NCI-H82 (cell line): ENCODE measurements at regions not wholly inside any gene's neighbourhood (a gene's known extent, or its start where the extent isn't known, plus 50 kb on each side); places are given as distances from the start of the nearest gene placed in this dataset.
A peak's percentile ranks its signal among the peaks of the same experiment; 100 is the strongest.

Experiments
- DNase-seq: peaks from one replicate; lab custom pipeline; 2025; lab: John Stamatoyannopoulos, UW

DNA sequence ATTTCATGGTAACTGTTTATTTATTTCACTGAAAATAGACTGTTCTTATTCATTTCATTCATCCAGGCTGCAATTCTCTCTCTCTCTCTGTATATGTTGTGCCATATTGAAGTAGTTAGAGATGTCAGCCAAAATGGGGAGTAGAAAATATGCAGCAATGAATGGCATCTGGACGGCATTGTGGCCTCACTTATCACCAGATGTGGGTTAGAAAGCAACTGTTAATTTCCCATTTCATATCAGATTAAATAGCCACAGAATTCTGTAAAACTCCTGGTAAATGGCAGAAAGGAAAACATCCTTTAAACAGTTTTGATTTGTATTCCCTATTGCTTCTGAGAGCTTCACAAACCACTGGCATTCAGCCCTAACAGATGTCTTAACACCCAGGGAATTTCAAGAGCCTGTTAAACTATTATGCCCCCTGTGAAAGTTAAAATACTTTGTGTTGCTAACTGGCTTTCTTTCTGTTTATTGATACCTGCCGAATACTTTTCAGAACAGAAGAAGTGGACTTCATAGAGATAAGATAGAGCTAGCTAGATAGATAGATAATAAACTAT lies 1763.3 kb upstream of the MIR17HG start:
- no peak for DNase-seq

DNA sequence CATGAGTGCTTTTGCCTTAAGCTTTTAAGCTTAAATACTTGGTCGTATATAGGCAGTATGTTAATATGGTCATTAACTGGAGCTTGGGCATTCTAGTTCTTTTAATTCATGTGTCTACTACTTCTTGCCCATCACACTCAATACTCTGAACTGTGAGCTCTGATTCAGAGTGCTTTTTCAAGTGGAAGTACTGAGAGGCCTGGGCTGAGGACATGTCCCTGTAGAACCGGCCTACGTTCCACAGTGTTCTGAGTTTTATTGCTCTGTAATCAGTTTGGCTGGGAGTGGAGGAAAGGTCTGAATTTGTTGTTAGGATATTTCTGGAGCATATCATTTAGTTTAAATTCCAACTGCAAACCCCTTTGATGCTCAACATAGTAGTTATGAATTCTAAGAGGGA lies 1744.8 kb upstream of the MIR17HG start:
- DNase-seq: no peak

DNA sequence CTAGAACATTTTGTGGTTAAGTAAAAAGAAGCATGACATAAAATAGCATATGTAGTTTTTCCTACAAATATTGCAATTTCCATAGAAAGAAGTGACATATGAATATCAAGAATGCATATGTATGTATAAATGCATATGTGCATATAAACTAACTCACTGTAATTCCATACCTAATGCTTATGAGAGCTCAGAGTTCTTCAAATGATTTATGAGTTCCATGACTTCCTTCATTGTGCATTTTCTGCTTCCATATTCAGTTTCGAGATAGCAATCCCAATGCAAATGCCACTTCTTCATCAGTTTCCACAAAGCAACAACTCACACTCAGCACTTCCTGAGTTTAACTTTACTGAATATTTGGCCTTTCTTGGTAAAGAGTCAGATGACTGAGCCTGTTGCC lies 1744.3 kb upstream of the MIR17HG start:
- no peak for DNase-seq

DNA sequence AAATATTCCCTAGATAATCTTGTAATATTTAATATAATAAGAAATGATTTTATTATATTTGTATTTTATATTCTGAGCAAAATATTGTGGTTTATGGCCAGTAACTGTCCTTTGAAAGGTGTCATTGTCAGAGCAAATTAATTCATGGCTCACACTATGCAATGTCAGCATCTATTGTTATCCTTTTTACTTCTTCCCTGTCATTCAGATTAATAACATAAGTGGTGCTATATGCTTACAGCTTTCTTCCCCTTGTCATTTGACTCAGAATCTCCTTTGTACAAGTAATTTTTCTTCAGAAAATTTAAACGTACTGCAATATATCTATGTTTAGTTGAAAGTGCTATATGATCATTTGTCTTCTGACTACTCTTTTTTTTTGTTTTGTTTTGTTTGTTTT lies 1738.2 kb upstream of the MIR17HG start:
- no peak for DNase-seq

DNA sequence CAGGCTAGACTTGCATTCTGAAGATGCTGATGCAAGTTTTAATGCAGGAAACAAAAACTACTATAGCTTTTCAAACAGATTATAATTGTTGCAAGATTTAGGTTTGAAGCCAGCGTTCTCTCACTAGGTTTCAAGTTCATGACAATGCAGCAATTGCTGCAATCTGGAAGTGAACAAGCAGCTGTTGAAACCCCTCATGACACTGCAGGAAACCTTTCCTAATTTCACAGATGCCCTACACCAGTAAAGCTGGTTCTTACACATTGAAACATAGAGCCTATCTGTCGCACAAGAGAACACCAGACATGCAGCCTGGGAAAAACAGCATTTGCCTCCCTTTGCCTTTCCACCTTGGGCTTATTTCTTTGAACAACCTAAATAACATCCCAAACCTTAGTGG lies 1737.2 kb upstream of the MIR17HG start:
- DNase-seq: no peak

DNA sequence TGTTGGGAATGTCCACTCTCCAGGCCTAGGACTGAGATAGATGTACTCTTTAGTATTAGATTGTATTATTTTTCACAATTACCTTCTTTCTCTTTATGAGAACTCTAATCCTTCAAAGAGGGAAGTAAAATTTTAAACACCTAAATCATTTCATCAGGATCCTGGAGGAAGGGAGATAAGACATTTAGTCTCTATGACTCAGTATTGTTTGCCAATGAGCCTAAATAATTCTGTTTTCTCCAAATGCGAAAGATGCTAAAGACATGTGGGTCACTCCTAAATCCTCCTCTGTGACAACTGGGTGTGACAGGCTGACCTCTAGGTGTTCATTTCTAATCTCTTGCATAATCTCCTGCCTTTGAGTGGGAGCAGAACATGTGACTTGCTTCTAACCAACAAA lies 1736.6 kb upstream of the MIR17HG start:
- DNase-seq: peak; percentile 19

DNA sequence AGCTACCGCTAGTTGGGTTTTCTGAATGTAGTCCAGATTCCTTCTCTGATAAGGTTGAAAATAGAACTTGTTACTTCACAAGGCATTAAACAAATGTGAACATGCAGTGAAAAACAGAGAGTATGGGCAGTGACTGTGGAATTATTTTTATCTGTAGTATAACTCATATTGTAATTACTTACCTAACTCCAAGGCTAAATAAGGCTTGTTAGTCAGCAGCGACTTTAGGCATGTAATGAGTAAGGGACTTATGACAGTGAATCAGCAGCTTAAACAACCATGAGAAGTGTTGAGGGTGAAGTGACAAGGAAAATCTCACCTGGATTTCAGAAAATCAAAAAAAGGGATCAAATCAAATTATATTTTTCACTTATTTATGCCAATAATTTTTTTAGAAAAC lies 1719.5 kb upstream of the MIR17HG start:
- DNase-seq: no peak

DNA sequence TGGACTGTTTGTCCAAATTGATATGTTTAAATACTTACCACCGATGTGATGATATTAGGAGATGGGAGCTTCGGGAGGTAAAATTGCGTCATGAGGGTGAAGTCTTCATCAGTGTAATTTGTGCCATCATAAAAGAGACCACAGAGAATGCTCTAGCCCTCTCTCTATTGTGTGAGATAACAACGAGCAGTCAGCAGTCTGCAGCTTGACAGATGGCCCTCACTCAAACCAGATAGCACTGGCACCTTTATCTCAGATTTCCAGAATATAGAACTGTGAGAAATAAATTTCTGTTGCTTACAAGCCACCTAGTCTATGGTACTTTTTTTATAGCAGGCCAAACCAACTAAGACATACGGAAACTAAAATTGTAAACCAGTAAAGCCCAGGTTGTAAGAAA lies 1718.9 kb upstream of the MIR17HG start:
- DNase-seq: peak; percentile 31

DNA sequence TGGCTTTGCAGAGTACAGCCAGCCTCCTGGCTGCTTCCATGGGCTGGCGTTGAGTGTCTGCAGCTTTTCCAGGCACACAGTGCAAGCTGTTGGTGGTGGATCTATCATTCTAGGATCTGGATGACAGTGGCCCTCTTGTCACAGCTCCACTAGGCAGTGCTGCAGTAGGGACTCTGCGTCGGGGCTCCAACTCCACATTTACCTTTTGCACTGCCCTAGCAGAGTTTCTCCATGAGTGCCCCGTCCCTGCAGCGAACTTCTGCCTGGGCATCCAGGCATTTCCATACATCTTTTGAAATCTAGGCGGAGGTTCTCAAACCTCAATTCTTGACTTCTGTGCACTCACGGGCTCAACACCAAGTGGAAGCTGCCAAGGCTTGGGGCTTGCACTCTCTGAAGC lies 1697.3 kb upstream of the MIR17HG start:
- no peak for DNase-seq

DNA sequence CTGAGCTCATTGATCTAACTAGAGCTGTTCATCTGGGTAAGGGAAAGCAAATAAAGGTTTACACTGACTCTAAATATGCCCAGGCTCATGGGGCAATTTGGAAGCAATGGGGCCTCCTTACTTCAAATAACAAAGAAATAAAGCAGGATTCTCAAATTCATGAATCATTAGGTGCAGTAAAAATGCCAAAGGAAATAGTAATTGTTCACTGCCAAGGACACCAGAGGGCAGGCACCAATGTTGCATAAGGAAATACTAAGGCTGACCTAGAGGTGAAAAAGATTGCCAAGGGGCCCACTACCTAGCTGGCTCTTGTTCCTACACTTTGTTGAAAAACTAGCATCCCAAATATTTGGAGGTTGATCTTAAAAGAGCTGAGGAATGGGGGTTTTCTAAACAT lies 1686.7 kb upstream of the MIR17HG start:
- DNase-seq: no peak

DNA sequence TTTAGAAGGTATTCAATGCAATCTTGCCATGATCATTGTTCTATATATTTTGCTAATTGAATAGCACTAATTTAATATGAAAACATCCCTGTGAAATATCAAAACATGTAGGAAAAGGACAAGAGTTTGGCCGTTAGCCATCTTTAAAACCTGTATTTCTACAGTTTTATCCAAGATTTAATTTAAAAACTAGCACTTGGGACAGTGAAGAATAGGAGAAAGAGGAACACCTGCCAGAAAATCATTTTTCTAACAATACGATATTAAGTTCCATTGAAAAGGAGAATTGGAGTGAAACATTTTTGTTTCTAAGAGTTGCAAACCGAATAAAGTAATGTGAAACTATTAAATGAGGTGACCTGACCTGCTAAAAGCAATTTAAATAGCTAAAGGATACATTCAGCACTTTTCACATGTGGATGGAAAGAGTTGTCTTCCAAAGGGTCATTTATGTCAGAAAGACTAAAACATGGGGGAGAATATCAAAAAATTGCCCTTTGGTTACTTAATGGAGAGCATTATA lies 1673.6 kb upstream of the MIR17HG start:
- DNase-seq: no peak

DNA sequence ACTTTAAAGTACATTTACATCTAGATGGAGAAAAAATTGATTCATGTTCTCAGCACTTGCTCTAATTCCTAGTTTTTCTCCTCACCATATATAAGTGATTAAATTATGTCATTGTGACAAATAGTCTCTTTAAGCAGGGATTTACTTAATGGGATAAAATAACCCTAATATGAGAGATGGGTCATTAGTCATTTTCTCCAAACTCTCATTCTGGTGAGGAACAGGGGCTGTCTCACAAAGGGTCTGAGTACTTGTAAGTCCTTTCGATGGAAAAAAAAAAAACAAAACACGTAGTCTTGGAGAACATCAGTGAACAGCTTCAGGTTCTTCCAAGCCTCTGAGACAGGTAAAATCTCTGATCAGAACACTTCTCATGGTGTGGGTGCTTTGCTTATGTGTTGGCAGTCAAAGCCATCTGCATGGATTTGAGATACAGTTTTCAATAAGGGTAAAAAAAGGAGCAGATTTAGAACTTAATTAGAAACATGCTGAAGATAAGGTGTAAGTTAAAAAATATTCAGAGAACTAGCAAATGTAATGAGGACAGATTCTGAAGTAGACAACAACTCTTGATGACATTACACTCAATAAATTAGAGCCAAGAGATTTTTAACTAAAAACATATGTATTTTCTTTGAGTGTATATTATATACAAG lies 1668.9 kb upstream of the MIR17HG start:
- peak; percentile 83 for DNase-seq

DNA sequence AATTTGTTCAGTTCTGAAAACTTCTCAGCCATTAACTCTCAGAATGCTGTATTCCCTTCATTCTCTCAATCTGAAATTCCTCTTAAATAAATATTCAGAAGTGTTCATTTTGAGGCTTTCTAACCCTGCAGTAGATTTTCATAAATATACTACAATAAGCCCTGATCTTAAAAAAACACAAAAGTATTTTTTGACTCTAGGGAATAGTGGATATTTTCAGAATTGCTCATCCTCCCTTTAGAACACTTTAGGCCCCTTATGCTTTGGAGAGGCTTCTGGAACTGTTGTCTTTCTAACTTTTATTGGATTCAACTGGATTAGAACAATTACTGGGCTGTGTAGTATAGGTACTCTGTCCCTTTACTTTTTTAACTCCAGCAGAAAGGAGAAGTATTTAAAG lies 1662.6 kb upstream of the MIR17HG start:
- DNase-seq: no peak

DNA sequence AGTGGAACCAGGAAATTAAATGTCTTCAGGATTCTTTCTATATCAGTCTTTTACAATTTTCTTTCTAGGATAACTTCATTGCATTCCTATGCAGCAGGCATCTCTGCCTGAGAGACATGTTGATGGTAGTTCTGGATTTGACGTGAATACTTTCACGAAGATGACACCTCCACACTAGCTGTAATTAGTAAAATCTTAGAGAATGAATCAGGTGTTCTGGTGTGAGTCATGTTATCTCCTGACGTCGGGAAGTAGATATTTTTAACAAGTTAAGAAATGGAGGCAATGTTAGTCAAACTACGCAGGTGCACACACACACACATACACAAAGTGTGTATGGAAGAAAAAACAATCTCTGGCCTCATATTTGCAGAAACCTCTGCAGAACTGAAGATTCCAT lies 1661.3 kb upstream of the MIR17HG start:
- no peak for DNase-seq

DNA sequence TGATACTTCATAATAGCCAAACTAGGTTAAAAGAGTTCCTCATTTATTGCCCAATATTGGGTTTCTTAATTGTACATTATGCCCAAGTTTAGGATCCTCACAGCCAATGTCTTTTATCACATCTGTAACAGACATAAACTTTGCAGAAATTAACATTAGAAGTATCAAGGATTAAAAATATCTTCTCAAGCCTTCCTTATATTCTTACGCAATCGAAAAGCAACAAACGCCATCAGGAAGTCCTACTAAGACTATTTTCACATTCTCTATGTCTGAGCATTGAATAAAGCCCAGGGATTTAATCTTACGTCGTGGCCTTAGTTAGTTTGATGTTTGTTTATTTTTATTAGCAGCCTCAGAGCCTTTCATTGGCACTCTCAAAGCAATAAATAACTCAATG lies 1660.4 kb upstream of the MIR17HG start:
- peak; percentile 53 for DNase-seq

DNA sequence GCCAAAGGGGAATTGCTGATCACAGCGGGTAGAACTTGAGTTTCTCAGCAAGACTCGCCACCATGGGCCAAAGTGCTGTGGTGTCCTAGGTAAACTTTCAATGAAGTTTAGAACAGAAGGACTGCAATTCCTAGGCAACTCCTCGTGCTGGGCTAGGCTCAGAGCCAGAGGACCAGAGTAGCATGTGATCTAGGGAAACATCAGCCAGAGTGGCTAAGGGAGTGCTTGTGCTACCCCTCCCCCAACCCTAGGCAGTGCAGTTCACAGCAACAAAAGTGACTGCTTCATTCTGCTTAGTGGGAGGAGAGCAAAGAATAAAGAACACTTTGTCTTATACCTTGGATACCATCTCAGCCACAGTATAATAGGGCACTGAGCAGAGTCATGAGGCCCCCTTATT lies 1658.6 kb upstream of the MIR17HG start:
- DNase-seq: no peak

DNA sequence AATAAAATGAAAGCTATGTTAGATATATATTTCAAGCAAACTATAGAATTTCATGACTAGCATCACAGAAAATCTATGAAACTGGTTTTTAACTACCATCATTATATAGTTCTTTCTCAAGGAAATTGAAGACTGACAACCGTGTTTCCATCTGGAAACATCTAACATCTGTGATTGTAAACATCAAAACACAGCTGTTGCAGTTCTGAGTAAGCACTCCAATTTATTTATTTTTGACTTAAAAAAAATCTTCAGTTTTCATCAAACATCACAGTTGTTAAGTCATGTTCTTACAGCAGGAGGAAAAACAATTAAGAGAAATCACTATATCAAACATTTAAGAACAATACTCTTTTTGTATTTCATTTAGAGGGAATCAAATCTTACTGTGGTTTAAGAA lies 1653.0 kb upstream of the MIR17HG start:
- no peak for DNase-seq

DNA sequence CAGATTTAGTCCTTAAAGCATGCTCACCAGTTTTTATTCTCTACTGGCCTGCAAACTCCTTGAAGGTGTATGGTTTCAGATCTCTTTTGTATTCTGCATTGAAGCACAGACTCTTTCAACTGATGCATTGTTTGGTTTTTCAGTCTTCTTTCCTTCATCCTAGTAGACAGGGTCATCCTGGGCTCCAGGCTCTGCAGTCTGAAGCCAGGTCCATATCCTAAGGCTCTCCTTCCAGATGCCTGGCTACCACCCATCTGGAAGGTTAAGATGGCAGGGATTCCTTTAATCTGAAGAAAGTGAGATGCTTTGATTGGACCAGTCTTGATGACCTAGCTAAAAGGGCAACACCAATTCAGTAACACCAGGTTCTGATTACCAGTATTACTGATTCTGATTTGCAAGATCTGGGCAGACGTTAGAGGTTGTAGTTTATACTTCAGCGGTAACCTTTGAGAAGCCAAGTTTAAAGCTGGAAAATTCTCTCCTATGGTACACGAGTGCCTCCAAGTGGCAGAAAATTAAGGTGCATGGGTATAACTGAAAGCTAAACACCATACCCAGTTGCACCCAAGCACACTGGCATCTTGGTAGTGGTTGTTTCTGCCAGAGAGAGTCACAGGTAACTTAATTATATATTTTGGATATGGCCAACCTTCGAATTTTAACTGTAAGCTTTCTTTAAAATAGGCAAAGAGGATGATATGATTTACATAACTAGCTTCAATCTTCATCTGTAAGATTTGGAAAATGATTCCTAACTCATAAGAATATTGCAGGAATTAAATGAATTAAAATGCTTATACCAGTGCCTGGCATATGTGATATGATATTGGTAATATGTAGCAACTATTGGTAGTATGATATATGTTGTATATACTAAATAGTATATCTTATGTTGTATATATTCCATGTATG lies 1651.9 kb upstream of the MIR17HG start:
- peak; percentile 77 for DNase-seq

DNA sequence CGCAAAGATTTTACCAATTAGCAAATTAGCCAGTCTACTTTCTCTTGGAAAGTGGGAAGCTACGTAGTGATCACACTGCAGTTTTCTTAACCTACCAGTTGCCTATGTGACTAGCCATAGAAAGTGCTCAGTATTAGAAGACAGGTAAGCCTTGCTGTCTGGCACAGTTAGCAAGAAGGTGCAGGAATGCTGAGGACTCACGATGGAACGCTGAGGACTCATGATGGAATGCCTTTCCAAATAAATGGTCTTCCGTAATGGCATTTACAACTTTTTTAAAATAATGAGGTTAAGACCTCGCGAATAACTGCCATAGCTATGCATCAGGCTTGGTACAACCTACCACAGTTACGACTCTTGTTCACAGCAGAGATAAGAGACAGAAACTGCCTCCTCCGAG lies 1645.6 kb upstream of the MIR17HG start:
- no peak for DNase-seq

DNA sequence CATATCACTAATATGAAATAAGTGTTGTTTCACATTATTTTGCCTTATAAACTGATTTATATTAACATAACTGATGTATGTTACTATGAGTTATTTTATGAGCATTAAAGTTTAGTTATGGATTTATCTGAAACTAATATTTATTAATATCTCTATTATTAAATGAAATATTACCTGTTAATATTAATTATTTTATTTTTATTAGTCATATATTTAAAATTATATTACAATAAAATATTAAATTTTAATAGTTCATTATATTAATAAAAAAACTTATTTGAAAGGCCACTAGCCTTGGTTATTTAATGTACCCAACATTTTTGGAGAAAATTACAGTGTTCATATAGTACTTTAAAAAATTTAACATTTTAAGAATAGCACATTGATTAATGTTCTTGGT lies 1643.4 kb upstream of the MIR17HG start:
- DNase-seq: no peak

DNA sequence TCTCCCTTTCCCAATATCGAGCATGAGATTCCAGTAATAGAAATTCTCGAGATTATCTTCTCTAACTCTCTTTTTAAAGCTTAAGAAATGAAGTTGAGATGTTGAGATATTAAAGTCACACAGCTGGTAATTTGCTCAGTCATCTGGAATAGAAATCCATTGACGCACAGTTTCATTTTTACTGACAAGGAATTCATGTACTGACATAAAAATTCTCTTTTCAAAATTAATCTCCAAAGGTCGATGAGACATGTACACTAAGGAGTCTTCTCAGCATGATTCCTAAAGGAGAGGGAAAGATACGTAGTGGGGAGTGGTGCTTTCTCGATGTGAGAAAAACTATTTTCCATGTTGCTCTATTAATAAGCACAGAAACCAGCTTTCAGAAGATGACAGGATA lies 1639.5 kb upstream of the MIR17HG start:
- DNase-seq: no peak

DNA sequence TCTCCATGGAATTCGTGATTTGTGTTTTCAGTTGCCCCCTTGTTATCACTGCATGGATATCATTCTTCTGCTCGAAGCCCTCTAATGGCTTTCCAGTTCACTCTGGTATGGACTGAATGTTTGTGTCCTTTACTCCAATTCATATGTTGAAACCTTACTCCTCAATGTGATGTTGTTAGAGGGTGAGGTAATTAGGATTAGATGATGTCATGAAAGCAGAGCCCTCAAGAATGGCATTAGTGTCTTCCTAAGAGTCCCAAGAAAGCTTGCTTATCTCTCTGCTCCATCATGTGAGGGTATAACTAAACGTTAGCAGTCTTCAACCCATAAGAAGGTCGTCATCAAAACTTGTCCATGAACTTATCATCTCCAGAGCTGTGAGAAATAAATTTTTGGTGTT lies 1626.3 kb upstream of the MIR17HG start:
- DNase-seq: no peak
